ENCODE measurements at regions not wholly inside any gene's neighbourhood (a gene's known extent, or its start where the extent isn't known, plus 50 kb on each side); places are given as distances from the start of the nearest gene placed in this dataset.

DNA sequence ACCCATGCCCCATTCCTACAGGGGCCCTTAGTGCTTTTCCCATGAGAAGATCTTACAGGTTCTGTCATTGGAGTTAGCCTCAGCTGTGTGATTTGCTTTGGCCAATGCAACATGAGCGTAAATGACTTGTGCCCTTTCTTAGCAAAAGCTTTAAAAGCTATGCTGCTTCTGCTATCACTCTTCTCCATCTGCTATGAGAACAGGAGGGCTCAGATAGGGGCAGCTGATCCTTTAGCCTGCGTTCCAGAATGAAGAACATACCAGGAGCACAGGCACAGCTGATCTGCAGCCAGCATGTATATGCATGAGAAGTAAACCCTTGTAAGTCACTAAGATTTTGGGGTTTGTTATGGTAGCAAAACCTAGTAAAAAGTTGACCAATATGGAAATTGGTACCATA lies 218.2 kb downstream of the SH2D4B start (continued):
- TF ChIP-seq, protein P1, sequence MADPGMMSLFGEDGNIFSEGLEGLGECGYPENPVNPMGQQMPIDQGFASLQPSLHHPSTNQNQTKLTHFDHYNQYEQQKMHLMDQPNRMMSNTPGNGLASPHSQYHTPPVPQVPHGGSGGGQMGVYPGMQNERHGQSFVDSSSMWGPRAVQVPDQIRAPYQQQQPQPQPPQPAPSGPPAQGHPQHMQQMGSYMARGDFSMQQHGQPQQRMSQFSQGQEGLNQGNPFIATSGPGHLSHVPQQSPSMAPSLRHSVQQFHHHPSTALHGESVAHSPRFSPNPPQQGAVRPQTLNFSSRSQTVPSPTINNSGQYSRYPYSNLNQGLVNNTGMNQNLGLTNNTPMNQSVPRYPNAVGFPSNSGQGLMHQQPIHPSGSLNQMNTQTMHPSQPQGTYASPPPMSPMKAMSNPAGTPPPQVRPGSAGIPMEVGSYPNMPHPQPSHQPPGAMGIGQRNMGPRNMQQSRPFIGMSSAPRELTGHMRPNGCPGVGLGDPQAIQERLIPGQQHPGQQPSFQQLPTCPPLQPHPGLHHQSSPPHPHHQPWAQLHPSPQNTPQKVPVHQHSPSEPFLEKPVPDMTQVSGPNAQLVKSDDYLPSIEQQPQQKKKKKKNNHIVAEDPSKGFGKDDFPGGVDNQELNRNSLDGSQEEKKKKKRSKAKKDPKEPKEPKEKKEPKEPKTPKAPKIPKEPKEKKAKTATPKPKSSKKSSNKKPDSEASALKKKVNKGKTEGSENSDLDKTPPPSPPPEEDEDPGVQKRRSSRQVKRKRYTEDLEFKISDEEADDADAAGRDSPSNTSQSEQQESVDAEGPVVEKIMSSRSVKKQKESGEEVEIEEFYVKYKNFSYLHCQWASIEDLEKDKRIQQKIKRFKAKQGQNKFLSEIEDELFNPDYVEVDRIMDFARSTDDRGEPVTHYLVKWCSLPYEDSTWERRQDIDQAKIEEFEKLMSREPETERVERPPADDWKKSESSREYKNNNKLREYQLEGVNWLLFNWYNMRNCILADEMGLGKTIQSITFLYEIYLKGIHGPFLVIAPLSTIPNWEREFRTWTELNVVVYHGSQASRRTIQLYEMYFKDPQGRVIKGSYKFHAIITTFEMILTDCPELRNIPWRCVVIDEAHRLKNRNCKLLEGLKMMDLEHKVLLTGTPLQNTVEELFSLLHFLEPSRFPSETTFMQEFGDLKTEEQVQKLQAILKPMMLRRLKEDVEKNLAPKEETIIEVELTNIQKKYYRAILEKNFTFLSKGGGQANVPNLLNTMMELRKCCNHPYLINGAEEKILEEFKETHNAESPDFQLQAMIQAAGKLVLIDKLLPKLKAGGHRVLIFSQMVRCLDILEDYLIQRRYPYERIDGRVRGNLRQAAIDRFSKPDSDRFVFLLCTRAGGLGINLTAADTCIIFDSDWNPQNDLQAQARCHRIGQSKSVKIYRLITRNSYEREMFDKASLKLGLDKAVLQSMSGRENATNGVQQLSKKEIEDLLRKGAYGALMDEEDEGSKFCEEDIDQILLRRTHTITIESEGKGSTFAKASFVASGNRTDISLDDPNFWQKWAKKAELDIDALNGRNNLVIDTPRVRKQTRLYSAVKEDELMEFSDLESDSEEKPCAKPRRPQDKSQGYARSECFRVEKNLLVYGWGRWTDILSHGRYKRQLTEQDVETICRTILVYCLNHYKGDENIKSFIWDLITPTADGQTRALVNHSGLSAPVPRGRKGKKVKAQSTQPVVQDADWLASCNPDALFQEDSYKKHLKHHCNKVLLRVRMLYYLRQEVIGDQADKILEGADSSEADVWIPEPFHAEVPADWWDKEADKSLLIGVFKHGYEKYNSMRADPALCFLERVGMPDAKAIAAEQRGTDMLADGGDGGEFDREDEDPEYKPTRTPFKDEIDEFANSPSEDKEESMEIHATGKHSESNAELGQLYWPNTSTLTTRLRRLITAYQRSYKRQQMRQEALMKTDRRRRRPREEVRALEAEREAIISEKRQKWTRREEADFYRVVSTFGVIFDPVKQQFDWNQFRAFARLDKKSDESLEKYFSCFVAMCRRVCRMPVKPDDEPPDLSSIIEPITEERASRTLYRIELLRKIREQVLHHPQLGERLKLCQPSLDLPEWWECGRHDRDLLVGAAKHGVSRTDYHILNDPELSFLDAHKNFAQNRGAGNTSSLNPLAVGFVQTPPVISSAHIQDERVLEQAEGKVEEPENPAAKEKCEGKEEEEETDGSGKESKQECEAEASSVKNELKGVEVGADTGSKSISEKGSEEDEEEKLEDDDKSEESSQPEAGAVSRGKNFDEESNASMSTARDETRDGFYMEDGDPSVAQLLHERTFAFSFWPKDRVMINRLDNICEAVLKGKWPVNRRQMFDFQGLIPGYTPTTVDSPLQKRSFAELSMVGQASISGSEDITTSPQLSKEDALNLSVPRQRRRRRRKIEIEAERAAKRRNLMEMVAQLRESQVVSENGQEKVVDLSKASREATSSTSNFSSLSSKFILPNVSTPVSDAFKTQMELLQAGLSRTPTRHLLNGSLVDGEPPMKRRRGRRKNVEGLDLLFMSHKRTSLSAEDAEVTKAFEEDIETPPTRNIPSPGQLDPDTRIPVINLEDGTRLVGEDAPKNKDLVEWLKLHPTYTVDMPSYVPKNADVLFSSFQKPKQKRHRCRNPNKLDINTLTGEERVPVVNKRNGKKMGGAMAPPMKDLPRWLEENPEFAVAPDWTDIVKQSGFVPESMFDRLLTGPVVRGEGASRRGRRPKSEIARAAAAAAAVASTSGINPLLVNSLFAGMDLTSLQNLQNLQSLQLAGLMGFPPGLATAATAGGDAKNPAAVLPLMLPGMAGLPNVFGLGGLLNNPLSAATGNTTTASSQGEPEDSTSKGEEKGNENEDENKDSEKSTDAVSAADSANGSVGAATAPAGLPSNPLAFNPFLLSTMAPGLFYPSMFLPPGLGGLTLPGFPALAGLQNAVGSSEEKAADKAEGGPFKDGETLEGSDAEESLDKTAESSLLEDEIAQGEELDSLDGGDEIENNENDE (IDR thresholded peaks at IDR 0.05; ENCODE audit: insufficient replicate concordance, low read length), result no peak
- TF ChIP-seq NRF1 (IDR thresholded peaks at IDR 0.05; ENCODE audit: low read depth, low read length) (no peak), EGR1 (IDR thresholded peaks at IDR 0.05; ENCODE audit: borderline replicate concordance, low read depth, low read length) (no peak), SUZ12 (IDR thresholded peaks at IDR 0.05; ENCODE audit: low read length) (no peak), JUND (IDR thresholded peaks at IDR 0.05; ENCODE audit: low read length) (no peak), SP2 (IDR thresholded peaks at IDR 0.05; ENCODE audit: low read length) (no peak), RBBP5 (IDR thresholded peaks at IDR 0.05; ENCODE audit: borderline replicate concordance, low read depth, low read length) (no peak), SIRT6 (IDR thresholded peaks at IDR 0.05; ENCODE audit: low read length) (no peak)
- TF ChIP-seq, protein P2, sequence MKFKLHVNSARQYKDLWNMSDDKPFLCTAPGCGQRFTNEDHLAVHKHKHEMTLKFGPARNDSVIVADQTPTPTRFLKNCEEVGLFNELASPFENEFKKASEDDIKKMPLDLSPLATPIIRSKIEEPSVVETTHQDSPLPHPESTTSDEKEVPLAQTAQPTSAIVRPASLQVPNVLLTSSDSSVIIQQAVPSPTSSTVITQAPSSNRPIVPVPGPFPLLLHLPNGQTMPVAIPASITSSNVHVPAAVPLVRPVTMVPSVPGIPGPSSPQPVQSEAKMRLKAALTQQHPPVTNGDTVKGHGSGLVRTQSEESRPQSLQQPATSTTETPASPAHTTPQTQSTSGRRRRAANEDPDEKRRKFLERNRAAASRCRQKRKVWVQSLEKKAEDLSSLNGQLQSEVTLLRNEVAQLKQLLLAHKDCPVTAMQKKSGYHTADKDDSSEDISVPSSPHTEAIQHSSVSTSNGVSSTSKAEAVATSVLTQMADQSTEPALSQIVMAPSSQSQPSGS (IDR thresholded peaks at IDR 0.05; ENCODE audit: low read length), result no peak
